Urinary bladder (tissue), 3 donors: ENCODE measurements at regions not wholly inside any gene's neighbourhood (a gene's known extent, or its start where the extent isn't known, plus 50 kb on each side); places are given as distances from the start of the nearest gene placed in this dataset.
"Not testable (repeated sequence)": the region's sequence is repeated elsewhere in the genome, so short reads cannot be mapped to it uniquely, and the experiment has no call there.

Experiments
- DNase-seq: peaks from one replicate; pipeline ENCODE4 v3.0.0-alpha.2; 2015; ENCODE audit errors: extremely low spot score
- H3K27ac ChIP-seq: one replicate; pipeline ENCODE4 v1.5.1; 2013; ENCODE audit warnings: low read depth, mild to moderate bottlenecking, moderate library complexity
- H3K36me3 ChIP-seq: one replicate; pipeline ENCODE4 v1.6.1; 2013; ENCODE audit warnings: mild to moderate bottlenecking, moderate library complexity; ENCODE audit not compliant: insufficient read depth
- H3K4me1 ChIP-seq: one replicate; pipeline ENCODE4 v1.6.1; 2013; ENCODE audit warnings: mild to moderate bottlenecking, moderate library complexity; ENCODE audit not compliant: insufficient read depth
- H3K4me3 ChIP-seq: one replicate; pipeline ENCODE4 v1.5.1; 2013; ENCODE audit warnings: low read depth, low read length
- WGBS: extraction: QIAGEN DNeasy Blood & Tissue Kit; methylation state at CpG from one replicate; pipeline ENCODE4 v1.1.7; 2013; 5-methylcytosine and 5-hydroxymethylcytosine counted together
- donor health status: healthy with polysubstance abuse.
- donor health status: healthy.

DNA sequence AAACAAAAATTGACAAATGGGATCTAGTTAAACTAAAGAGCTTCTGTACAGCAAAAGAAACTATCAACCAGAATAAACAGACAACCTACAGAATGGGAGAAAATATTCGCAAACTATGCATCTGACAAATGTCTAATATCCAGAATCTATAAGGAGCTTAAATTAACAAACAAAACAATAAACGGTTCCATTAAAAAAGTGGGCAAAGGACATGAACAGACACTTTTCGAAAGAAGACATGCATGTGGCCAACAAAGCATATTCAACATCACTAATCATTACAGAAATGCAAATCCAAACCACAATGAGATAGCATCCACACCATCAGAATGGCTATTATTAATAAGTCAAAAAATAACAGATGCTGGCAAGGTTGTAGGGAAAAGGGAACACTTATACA lies 50.5 kb upstream of the MED13L start:
- H3K4me3 ChIP-seq, H3K27ac ChIP-seq, H3K4me1 ChIP-seq, H3K36me3 ChIP-seq, DNase-seq: not testable (repeated sequence)
- WGBS = 95% methylated on average over 3 of the region's 3 CpGs

DNA sequence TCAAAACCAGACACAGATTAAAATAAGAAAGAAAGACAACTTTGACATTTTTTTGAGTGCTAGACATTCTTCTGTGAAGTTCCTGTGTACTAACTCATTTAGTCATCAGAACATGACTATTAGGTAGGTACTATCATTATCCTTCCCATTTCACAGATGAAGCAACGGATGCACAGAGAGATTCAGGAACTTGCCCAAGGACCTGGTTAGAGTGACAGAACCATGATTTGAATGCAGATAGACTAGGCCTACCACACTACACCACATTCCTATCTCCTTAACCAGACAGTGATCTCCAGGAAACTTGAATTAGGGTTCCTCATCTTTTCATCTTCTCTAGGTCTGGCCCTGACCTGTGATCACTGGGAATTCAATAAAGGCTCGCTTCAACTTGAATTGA lies 54.4 kb upstream of the MED13L start:
- no peak overlapping the region for H3K4me3 ChIP-seq
- no peaks in the 10 kb centered on the region for H3K4me1 ChIP-seq
- 97% methylated on average over 2 of the region's 2 CpGs for WGBS
- no peaks in the 10 kb centered on the region for H3K36me3 ChIP-seq
- H3K27ac ChIP-seq = no peak overlapping the region
- DNase-seq = no peak

DNA sequence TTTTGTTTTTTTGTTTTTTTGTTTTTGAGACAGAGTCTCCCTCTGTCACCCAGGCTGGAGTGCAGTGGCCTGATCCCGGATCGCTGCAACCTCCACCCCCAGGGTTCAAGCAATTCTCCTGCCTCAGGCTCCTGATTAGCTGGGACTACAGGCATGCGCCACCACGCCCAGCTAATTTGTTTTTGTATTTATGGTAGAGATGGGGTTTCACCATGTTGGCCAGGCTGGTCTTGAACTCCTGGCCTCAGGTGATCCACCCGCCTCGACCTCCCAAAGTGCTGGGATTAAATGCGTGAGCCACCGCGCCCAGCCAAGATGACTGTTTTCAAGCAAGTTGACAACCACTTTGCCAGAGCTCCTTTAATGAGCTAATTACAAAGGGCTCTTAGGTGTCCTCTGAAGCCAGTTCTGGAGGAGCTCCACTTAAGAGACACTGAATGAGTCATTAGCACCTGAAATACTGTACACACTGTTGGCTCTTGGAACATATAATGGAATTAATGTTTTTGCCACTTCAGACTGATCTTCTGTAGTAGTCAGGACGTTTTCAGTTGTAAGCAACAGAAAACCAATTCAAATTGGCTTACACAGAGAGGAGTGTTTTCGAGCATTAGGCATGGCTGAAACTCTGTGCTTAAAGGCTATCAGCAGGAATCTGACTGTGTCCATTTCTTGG lies 55.4 kb upstream of the MED13L start:
- H3K4me3 ChIP-seq = no peak overlapping the region
- no peaks in the 10 kb centered on the region for H3K4me1 ChIP-seq
- 88% methylated on average over 11 of the region's 11 CpGs for WGBS
- no peaks in the 10 kb centered on the region for H3K36me3 ChIP-seq
- no peak overlapping the region for H3K27ac ChIP-seq
- no peak for DNase-seq

DNA sequence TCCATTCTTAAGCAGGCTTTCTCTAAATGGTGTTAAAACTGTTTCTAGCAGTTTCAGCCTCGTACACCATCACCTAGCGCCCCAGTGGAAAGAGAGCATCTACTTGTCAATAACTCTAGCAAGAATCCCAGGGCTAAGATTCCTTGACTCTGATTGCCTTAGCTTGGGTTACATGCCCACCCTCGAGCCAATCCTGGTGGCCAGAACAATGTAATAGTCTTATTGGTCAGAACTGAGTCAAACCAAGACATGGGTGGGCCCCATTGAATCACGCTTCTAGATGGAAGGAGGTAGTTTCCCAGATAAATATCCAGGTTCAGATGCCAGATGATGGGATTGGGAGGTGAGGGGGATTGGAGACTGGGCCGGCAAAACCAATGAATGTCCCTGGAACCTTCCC lies 55.9 kb upstream of the MED13L start:
- H3K36me3 ChIP-seq = no peaks in the 10 kb centered on the region
- H3K4me1 ChIP-seq = no peaks in the 10 kb centered on the region
- WGBS = 90% methylated on average over 5 of the region's 5 CpGs
- no peak overlapping the region for H3K4me3 ChIP-seq
- H3K27ac ChIP-seq = no peak overlapping the region
- DNase-seq = no peak

DNA sequence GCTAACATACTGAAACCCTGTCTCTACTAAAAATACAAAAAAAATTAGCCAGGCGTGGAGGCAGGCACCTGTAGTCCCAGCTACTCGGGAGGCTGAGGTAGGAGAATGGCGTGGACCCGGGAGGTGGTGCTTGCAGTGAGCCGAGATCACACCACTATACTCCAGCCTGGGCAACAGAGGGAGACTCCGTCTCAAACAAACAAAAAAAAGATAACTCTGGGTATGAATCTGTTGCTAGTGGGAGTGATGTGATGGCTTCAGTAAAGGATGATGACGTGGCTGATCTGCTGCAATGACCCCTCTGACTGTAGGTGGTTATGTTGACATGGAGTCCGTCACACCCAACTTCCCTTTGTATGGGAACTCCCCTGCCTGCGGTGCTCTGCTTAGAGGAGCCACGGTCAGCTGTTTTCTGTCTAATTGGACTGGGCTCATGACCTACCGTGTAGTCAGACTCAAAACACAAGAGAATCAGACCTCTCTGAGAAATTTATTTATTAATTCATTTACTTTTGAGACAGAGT lies 59.1 kb upstream of the MED13L start:
- DNase-seq = no peak
- Histone ChIP-seq H3K36me3 (no peaks in the 10 kb centered on the region), H3K4me1 (no peaks in the 10 kb centered on the region), H3K27ac (no peak overlapping the region), H3K4me3 (no peak overlapping the region)
- 86% methylated on average over 11 of the region's 11 CpGs for WGBS

DNA sequence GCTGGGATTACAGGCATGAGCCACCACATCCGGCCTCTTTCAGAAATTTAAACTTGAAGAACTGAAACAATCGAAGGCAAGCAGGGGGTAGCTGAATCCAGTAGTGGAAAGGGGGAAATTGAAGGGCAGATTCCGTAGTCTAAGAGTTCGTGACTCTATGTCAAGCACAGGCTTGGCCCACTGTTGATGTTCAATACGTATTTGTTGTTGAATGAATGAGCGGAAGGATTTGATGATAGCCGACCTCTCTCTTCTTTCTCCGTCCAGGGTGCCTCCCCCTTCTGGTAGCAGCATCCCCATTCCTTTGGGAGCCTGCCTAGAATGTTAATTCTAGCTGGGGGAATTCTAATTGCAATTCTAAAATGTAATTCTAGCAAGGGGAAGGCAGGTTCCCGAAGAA lies 59.8 kb upstream of the MED13L start:
- DNase-seq = no peak
- H3K27ac ChIP-seq = no peak overlapping the region
- no peak overlapping the region for H3K4me3 ChIP-seq
- no peaks in the 10 kb centered on the region for H3K4me1 ChIP-seq
- no peaks in the 10 kb centered on the region for H3K36me3 ChIP-seq
- 82% methylated on average over 9 of the region's 9 CpGs for WGBS

DNA sequence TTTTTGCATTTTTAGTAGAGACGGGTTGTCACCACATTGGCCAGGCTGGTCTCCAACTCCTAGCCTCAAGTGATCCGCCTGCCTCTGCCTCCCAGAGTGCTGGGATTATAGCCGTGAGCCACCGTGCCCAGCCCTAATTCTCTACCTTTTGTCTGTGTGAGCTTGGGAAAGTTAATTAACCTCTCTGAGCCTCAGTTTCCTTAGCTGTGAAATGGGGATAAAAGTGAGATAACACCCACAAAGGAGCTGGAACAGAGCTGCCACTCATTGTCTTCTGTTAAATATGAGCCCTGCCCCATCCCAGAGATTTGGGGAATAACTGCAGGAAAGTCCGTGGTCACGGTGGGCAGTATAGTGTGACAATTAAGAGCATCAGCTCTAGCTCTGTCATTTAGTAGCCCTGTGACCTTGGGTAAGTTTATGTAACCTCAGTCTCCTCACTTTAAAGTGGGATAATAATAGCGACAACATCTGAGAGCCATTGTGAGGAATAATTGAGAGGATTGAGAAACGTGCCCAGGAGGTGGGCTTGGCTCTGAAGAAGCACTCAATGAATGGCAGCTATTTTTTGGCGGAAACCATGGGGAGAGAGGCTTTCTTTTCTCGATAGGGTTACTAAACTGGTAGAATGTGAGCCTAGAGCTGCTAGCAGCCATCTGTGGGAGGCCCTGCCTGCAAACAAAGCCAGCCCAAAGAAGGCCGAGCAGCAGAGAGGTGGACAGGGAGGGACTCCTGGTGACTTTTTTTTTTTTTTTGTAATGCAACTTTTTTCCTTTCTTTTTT lies 60.8 kb upstream of the MED13L start:
- no peak overlapping the region for H3K27ac ChIP-seq
- no peak for DNase-seq
- no peak overlapping the region for H3K4me3 ChIP-seq
- WGBS = 83% methylated on average over 11 of the region's 11 CpGs
- no peaks in the 10 kb centered on the region for H3K4me1 ChIP-seq
- no peaks in the 10 kb centered on the region for H3K36me3 ChIP-seq

DNA sequence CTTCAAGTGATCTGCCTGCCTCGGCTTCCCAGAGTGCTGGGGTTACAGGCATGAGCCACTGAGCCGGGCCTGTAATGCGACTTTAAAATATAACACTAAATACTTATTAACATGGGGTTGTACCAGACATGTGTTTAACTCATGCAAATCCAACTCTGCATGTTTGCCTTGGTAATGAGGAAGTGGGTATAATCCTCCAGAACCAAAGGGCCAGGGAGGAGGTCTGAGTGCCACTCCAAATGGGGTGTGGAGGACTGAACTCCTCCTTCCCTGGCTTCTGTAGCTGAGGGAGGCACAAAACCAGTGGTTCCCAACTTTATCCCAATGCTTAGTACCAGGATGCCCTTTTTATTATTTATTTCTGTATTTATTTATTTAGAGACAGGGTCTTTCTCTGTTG lies 61.6 kb upstream of the MED13L start:
- Histone ChIP-seq H3K4me3 (no peak overlapping the region), H3K27ac (no peak overlapping the region), H3K36me3 (no peaks in the 10 kb centered on the region), H3K4me1 (no peaks in the 10 kb centered on the region)
- WGBS = 99% methylated on average over 3 of the region's 3 CpGs
- no peak for DNase-seq

DNA sequence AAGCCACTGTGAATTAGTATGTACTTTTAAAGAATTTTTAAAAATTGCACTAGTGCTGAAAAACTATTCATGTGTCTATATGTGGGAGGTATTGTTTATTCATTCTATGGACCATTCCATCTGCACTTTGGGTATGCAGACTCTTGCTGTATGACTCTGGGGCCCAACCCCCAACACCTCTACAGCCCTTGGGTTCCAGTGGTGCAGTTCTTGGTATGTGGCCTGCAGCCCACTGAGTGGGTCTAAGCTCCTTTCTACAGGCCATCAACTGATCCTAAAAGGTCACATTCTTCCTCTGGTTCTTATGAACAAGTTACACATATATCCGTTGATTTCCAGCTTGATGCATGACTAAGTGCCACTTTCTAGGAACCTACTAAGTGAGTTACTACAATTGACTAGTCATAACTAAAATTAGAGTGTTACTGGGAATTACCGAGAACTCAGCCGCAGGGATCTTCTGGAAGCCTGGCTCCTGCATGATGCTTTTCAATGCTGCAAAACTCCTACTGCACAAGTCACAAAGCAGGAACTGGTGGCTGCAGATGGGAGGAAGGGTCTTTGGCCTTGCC lies 62.4 kb upstream of the MED13L start:
- Histone ChIP-seq H3K4me3 (no peak overlapping the region), H3K4me1 (no peaks in the 10 kb centered on the region), H3K36me3 (no peaks in the 10 kb centered on the region), H3K27ac (no peak overlapping the region)
- WGBS = 85% methylated on average over 3 of the region's 3 CpGs
- no peak for DNase-seq

DNA sequence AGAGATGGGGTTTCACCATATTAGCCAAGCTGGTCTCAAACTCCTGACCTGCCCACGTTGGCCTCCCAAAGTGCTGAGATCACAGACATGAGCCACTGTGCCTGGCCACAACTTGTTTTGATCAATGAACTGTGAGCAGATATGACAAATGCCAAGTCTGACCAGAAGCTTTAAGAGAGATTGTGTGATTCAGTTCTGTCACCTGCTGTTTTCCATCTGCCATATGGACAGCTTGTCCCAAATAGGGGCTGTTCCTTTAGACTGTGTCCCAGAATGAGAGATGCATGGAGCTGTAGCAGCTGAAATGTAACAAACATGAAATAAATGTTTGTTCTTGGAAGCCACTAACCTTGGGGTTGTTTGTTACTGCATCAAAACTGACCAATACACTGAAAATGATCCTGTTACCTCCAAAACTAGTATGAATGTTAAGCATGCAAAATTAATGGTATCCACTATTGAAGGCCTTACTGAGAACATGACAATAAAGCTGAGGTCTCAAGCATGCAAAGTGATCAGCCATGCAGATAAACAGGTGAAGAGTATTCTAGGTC lies 65.9 kb upstream of the MED13L start:
- Histone ChIP-seq H3K4me1 (no peaks in the 10 kb centered on the region), H3K27ac (no peak overlapping the region), H3K4me3 (no peak overlapping the region), H3K36me3 (no peaks in the 10 kb centered on the region)
- DNase-seq = no peak
- 82% methylated on average over 1 of the region's 1 CpG for WGBS

DNA sequence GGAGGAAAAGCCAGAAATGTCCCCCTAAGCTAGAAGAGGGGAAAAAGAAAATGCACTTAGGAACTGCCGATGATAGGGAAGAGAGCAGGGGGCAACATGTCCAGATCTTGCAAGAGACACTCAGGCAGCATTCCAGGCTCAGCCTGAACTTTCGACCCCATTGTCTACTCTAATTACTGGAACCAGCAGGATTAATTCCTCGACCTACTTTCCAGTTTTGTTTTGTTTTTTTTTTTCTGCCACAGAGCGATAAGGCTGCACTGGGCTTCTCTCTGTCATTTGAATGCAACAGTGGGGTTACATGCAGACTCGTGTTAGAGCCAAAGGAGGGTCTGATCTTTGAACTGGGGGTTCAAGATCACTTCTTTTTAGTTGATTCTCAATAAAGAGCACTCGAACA lies 68.7 kb upstream of the MED13L start:
- DNase-seq = no peak
- Histone ChIP-seq H3K27ac (no peak overlapping the region), H3K36me3 (no peaks in the 10 kb centered on the region), H3K4me1 (no peaks in the 10 kb centered on the region), H3K4me3 (no peak overlapping the region)
- WGBS = 21% methylated on average over 6 of the region's 6 CpGs

DNA sequence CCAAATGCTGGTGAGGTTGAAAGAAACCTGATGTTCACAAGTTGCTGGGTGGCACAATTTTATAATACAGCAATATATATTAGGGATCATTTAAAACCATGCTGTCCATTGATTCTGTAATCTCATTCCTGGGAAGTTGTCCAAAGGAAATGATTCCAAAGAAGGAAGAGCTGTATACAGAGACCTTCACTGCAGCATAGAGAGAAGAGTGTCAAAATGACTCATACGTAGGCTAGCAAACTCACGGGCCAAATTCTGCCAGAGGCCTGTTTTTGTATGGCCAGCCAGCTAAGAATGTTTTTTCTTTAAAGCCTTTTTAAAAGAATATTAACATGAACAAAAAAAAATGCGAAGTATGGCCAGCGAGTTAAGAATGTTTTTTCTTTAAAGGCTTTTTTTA lies 69.2 kb upstream of the MED13L start:
- no peak overlapping the region for H3K4me3 ChIP-seq
- no peak overlapping the region for H3K27ac ChIP-seq
- 17% methylated on average over 4 of the region's 4 CpGs for WGBS
- H3K4me1 ChIP-seq = no peaks in the 10 kb centered on the region
- no peaks in the 10 kb centered on the region for H3K36me3 ChIP-seq
- DNase-seq = peak; percentile 18

DNA sequence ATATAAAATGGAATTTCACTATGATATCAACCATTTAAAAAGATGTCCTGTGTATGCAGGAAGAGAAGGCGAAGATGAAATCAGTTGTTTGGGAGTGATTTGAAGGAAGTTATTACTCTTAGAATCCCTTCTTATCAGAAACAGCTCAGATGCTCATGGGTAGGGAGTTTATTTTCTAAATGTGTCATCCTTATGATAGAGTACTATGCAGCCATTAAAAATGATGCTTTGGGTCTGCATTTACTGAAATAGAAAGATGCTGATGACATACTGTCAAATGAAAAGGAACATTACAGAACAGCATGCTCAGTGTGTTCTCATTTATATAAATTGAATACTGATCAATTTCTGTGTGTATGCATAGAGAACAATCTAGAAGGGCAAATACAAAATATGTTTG lies 69.8 kb upstream of the MED13L start:
- Histone ChIP-seq H3K4me1 (no peaks in the 10 kb centered on the region), H3K4me3 (no peak overlapping the region), H3K36me3 (no peaks in the 10 kb centered on the region), H3K27ac (no peak overlapping the region)
- WGBS = 95% methylated on average over 1 of the region's 1 CpG
- DNase-seq = no peak

DNA sequence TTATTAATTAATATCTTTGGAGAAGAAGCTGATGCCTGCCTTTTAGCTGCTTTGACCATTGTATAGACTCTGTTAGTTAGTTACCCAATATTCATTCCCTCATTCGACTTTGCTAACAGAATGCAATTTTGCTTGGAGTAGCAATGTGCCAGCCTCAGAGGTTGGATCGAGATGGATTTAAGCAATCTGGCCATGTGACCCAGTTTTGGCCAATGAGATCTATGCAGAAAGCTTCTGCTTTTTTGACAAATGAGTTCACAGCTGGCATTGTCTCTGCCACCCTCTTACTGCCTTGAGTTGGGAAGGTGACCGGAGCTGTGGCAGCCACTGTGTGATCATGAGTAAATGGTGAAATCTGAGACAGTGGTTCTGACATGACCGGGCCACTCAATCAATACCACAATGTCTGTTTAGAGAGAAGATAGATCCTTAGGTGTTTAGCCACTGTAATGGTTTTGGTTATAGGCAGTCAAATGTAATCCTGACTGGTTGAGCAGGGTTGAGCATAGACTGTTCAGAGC lies 74.9 kb upstream of the MED13L start:
- Histone ChIP-seq H3K36me3 (no peaks in the 10 kb centered on the region), H3K27ac (no peak overlapping the region), H3K4me1 (no peaks in the 10 kb centered on the region), H3K4me3 (no peak overlapping the region)
- DNase-seq = no peak
- WGBS = 95% methylated on average over 4 of the region's 4 CpGs
